ENCODE measurements at regions not wholly inside any gene's neighbourhood (a gene's known extent, or its start where the extent isn't known, plus 50 kb on each side); places are given as distances from the start of the nearest gene placed in this dataset.

DNA sequence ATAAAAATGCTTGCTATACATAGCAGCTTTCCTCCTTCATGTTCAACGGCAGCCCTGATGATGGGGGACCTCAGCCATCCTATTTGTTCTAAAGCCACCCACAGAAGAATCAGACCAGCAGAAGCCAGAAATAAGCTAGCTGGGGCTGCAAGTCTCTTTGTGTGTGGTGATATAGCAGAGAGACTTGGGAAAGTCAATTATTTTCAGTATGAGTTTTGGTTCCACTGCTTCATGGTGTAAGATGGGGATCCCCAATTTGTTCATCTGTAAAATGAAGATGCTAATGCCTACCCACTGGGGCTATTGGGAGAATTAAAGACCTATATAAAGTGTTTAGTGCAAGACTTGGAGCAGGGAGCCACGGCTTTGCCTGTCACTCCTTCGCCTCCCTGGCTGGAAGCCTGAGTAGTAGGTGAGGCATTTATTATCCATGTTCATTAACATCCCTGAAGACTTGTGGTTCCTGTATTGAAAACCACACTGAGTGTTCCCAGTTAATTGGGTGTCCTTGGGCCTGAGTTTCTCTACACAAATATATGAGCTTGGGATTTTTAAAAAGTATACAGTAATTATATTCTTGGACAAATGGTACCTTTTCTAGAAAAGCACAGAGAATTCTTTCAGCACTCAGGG is 210.1 kb upstream of the SLC24A2 start:
- no peak for DNase-seq
- Histone ChIP-seq H3K27ac (ENCODE audit: low read length) (no peak overlapping the region), H2AFZ (ENCODE audit: low read length) (peak overlapping the region; percentile 68; the same call in 1 of the 2 replicates), H3K4me3 (ENCODE audit: low read length) (no peak overlapping the region), H3K4me1 (ENCODE audit: low read length) (peaks cover 4% of the 10 kb centered on the region; the same call in 1 of the 2 replicates), H3K27me3 (ENCODE audit: low read length) (no peaks in the 10 kb centered on the region), H3K79me2 (ENCODE audit: low read length) (no peaks in the 10 kb centered on the region), H3K4me2 (ENCODE audit: low read depth, low read length, poor library complexity, severe bottlenecking) (no peak overlapping the region), H3K36me3 (ENCODE audit: insufficient read depth, low read length) (no peaks in the 10 kb centered on the region), H3K9me3 (ENCODE audit: low read length) (no peaks in the 10 kb centered on the region), H3K9me2 (replicated peaks; ENCODE audit: insufficient read depth, low read length) (no peaks in the 10 kb centered on the region), H3K9ac (ENCODE audit: low read length) (no peak overlapping the region), H4K20me1 (ENCODE audit: insufficient read depth, low read depth, low read length) (no peaks in the 10 kb centered on the region)

GRCh38 chr9:19998153-19998552 is 209.3 kb upstream of the SLC24A2 start:
- Histone ChIP-seq H3K4me2 (ENCODE audit: low read depth, low read length, poor library complexity, severe bottlenecking) (no peak overlapping the region), H3K9ac (ENCODE audit: low read length) (no peak overlapping the region), H3K9me2 (replicated peaks; ENCODE audit: insufficient read depth, low read length) (no peaks in the 10 kb centered on the region), H3K4me3 (ENCODE audit: low read length) (no peak overlapping the region), H3K79me2 (ENCODE audit: low read length) (no peaks in the 10 kb centered on the region), H3K27me3 (ENCODE audit: low read length) (no peaks in the 10 kb centered on the region), H2AFZ (ENCODE audit: low read length) (peak overlapping the region; percentile 30; the same call in 1 of the 2 replicates), H3K9me3 (ENCODE audit: low read length) (no peaks in the 10 kb centered on the region), H3K36me3 (ENCODE audit: insufficient read depth, low read length) (no peaks in the 10 kb centered on the region), H3K4me1 (ENCODE audit: low read length) (peaks cover 4% of the 10 kb centered on the region; the same call in 1 of the 2 replicates), H4K20me1 (ENCODE audit: insufficient read depth, low read depth, low read length) (no peaks in the 10 kb centered on the region), H3K27ac (ENCODE audit: low read length) (no peak overlapping the region)
- peak; percentile 63 for DNase-seq

GRCh38 chr9:19995619-19996018 is 206.8 kb upstream of the SLC24A2 start:
- no peak overlapping the region for H3K4me2 ChIP-seq (ENCODE audit: low read depth, low read length, poor library complexity, severe bottlenecking)
- H3K27ac ChIP-seq (ENCODE audit: low read length): no peak overlapping the region
- H3K4me3 ChIP-seq (ENCODE audit: low read length): no peak overlapping the region
- H3K4me1 ChIP-seq (ENCODE audit: low read length): peaks cover 4% of the 10 kb centered on the region; the same call in 1 of the 2 replicates
- H3K36me3 ChIP-seq (ENCODE audit: insufficient read depth, low read length): no peaks in the 10 kb centered on the region
- no peak overlapping the region for H2AFZ ChIP-seq (ENCODE audit: low read length)
- H3K9ac ChIP-seq (ENCODE audit: low read length): no peak overlapping the region
- H3K9me2 ChIP-seq (replicated peaks; ENCODE audit: insufficient read depth, low read length): no peaks in the 10 kb centered on the region
- no peaks in the 10 kb centered on the region for H4K20me1 ChIP-seq (ENCODE audit: insufficient read depth, low read depth, low read length)
- no peak for DNase-seq
- H3K9me3 ChIP-seq (ENCODE audit: low read length): no peaks in the 10 kb centered on the region
- H3K79me2 ChIP-seq (ENCODE audit: low read length): no peaks in the 10 kb centered on the region
- H3K27me3 ChIP-seq (ENCODE audit: low read length): no peaks in the 10 kb centered on the region

GRCh38 chr9:19994296-19994695 is 205.5 kb upstream of the SLC24A2 start:
- Histone ChIP-seq H3K9ac (ENCODE audit: low read length) (no peak overlapping the region), H3K9me2 (replicated peaks; ENCODE audit: insufficient read depth, low read length) (no peaks in the 10 kb centered on the region), H3K27me3 (ENCODE audit: low read length) (no peaks in the 10 kb centered on the region), H3K9me3 (ENCODE audit: low read length) (no peaks in the 10 kb centered on the region), H2AFZ (ENCODE audit: low read length) (no peak overlapping the region), H3K4me3 (ENCODE audit: low read length) (no peak overlapping the region), H4K20me1 (ENCODE audit: insufficient read depth, low read depth, low read length) (no peaks in the 10 kb centered on the region), H3K4me2 (ENCODE audit: low read depth, low read length, poor library complexity, severe bottlenecking) (no peak overlapping the region), H3K36me3 (ENCODE audit: insufficient read depth, low read length) (no peaks in the 10 kb centered on the region), H3K4me1 (ENCODE audit: low read length) (peaks cover 4% of the 10 kb centered on the region; the same call in 1 of the 2 replicates), H3K27ac (ENCODE audit: low read length) (no peak overlapping the region), H3K79me2 (ENCODE audit: low read length) (no peaks in the 10 kb centered on the region)
- no peak for DNase-seq

DNA sequence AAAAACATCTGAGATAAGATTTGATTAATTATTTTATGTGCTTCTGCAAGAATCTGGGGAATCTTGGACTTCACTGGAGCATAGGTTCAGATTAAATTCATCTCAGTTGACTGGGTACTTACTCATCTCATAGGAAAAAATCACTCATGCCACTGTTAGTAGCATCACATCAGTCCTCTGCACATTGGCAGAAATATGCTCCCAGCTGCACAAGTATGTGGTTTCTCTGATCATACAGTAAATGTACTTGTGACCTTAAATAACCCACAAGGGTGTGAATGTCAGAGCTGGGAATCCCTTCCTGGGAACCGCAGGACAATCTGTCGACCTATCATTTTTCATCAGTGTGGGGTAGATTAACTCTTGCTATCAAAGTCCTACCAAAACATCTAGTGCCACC is 203.7 kb upstream of the SLC24A2 start:
- H3K27me3 ChIP-seq (ENCODE audit: low read length): no peaks in the 10 kb centered on the region
- H4K20me1 ChIP-seq (ENCODE audit: insufficient read depth, low read depth, low read length): no peaks in the 10 kb centered on the region
- DNase-seq: no peak
- H3K36me3 ChIP-seq (ENCODE audit: insufficient read depth, low read length): no peaks in the 10 kb centered on the region
- peaks cover 4% of the 10 kb centered on the region; the same call in 1 of the 2 replicates for H3K4me1 ChIP-seq (ENCODE audit: low read length)
- H3K9ac ChIP-seq (ENCODE audit: low read length): no peak overlapping the region
- no peak overlapping the region for H3K4me2 ChIP-seq (ENCODE audit: low read depth, low read length, poor library complexity, severe bottlenecking)
- H3K9me3 ChIP-seq (ENCODE audit: low read length): no peaks in the 10 kb centered on the region
- H2AFZ ChIP-seq (ENCODE audit: low read length): no peak overlapping the region
- H3K9me2 ChIP-seq (replicated peaks; ENCODE audit: insufficient read depth, low read length): no peaks in the 10 kb centered on the region
- H3K4me3 ChIP-seq (ENCODE audit: low read length): no peak overlapping the region
- H3K79me2 ChIP-seq (ENCODE audit: low read length): no peaks in the 10 kb centered on the region
- H3K27ac ChIP-seq (ENCODE audit: low read length): no peak overlapping the region

GRCh38 chr9:19989213-19989612 is 200.4 kb upstream of the SLC24A2 start:
- Histone ChIP-seq H3K4me3 (ENCODE audit: low read length) (no peak overlapping the region), H4K20me1 (ENCODE audit: insufficient read depth, low read depth, low read length) (no peaks in the 10 kb centered on the region), H3K9ac (ENCODE audit: low read length) (no peak overlapping the region), H3K79me2 (ENCODE audit: low read length) (no peaks in the 10 kb centered on the region), H2AFZ (ENCODE audit: low read length) (no peak overlapping the region), H3K27me3 (ENCODE audit: low read length) (no peaks in the 10 kb centered on the region), H3K9me2 (replicated peaks; ENCODE audit: insufficient read depth, low read length) (no peaks in the 10 kb centered on the region), H3K4me1 (ENCODE audit: low read length) (no peaks in the 10 kb centered on the region), H3K9me3 (ENCODE audit: low read length) (no peaks in the 10 kb centered on the region), H3K36me3 (ENCODE audit: insufficient read depth, low read length) (no peaks in the 10 kb centered on the region), H3K4me2 (ENCODE audit: low read depth, low read length, poor library complexity, severe bottlenecking) (no peak overlapping the region), H3K27ac (ENCODE audit: low read length) (no peak overlapping the region)
- no peak for DNase-seq

GRCh38 chr9:19988281-19988680 is 199.4 kb upstream of the SLC24A2 start:
- Histone ChIP-seq H3K4me1 (ENCODE audit: low read length) (no peaks in the 10 kb centered on the region), H3K27me3 (ENCODE audit: low read length) (no peaks in the 10 kb centered on the region), H2AFZ (ENCODE audit: low read length) (no peak overlapping the region), H3K9me2 (replicated peaks; ENCODE audit: insufficient read depth, low read length) (no peaks in the 10 kb centered on the region), H3K79me2 (ENCODE audit: low read length) (no peaks in the 10 kb centered on the region), H3K36me3 (ENCODE audit: insufficient read depth, low read length) (no peaks in the 10 kb centered on the region), H3K4me2 (ENCODE audit: low read depth, low read length, poor library complexity, severe bottlenecking) (no peak overlapping the region), H3K9ac (ENCODE audit: low read length) (no peak overlapping the region), H3K27ac (ENCODE audit: low read length) (no peak overlapping the region), H3K4me3 (ENCODE audit: low read length) (no peak overlapping the region), H3K9me3 (ENCODE audit: low read length) (no peaks in the 10 kb centered on the region), H4K20me1 (ENCODE audit: insufficient read depth, low read depth, low read length) (no peaks in the 10 kb centered on the region)
- DNase-seq: no peak

DNA sequence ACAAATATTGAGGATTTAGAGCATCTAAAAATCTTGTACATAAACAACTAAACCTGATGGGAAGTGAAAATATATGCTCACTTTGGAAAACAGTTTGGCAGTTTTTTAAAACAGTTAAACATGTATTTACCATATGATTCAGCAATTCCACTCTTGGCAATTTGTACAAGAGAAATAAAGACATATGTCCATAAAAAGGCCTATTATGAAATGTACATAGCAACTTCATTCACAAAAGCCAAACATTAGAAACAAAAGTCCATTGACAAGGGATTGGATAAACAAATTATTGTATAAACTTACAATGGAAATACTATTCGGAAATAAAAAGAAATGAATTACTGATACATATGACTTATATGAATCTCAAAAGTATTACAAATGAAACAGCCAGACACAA is 196.2 kb upstream of the SLC24A2 start:
- Histone ChIP-seq H3K4me2 (ENCODE audit: low read depth, low read length, poor library complexity, severe bottlenecking) (no peak overlapping the region), H3K27me3 (ENCODE audit: low read length) (no peaks in the 10 kb centered on the region), H3K9me3 (ENCODE audit: low read length) (no peaks in the 10 kb centered on the region), H4K20me1 (ENCODE audit: insufficient read depth, low read depth, low read length) (no peaks in the 10 kb centered on the region), H3K36me3 (ENCODE audit: insufficient read depth, low read length) (no peaks in the 10 kb centered on the region), H3K9ac (ENCODE audit: low read length) (no peak overlapping the region), H2AFZ (ENCODE audit: low read length) (no peak overlapping the region), H3K4me1 (ENCODE audit: low read length) (no peaks in the 10 kb centered on the region), H3K4me3 (ENCODE audit: low read length) (no peak overlapping the region), H3K79me2 (ENCODE audit: low read length) (no peaks in the 10 kb centered on the region), H3K27ac (ENCODE audit: low read length) (no peak overlapping the region), H3K9me2 (replicated peaks; ENCODE audit: insufficient read depth, low read length) (no peaks in the 10 kb centered on the region)
- DNase-seq: no peak
